K562 (cell line): ENCODE measurements at regions not wholly inside any gene's neighbourhood (a gene's known extent, or its start where the extent isn't known, plus 50 kb on each side); places are given as distances from the start of the nearest gene placed in this dataset.

Experiments used
- AFF1 ChIP-seq, 2 experiments: fragments of 450-650 bp; IDR thresholded peaks; 2 replicates each; pipeline ENCODE4 v1.6.1; 2018; ENCODE audit warnings: mild to moderate bottlenecking in 2 of 2, low read depth in 1 of 2; ENCODE audit not compliant: partially characterized antibody in 2 of 2
- ATF7 ChIP-seq: fragments of 450-650 bp; IDR thresholded peaks from 2 replicates; pipeline ENCODE4 v1.7.1; 2014; ENCODE audit warnings: mild to moderate bottlenecking, moderate library complexity
- BMI1 ChIP-seq: fragments of 150-350 bp; IDR thresholded peaks from 2 replicates; pipeline ENCODE4 v1.6.1; 2014; ENCODE audit warnings: low read length
- CEBPG ChIP-seq, 3 experiments: fragments of 200-800 bp in 1 of 3; sonication (Bioruptor generic) in 1 of 3; sonication (generic) in 1 of 3; formaldehyde crosslinking in 1 of 3; IDR thresholded peaks in 2 of 3; conservative IDR thresholded peaks in 1 of 3; 2 replicates each; pipeline versions ENCODE4 v1.6.1 to v1.8.0; 2016 to 2022; ENCODE audit warnings: missing compliant biosample characterization in 2 of 3, missing genetic modification characterization in 2 of 3, mild to moderate bottlenecking in 1 of 3, missing genetic modification reagents in 1 of 3
- CHAMP1 ChIP-seq: fragments of 450-650 bp; IDR thresholded peaks from 2 replicates; pipeline ENCODE4 v1.6.1; 2016; ENCODE audit warnings: mild to moderate bottlenecking
- CXXC5 ChIP-seq: fragments of 250-450 bp; sonication (Bioruptor Pico); IDR thresholded peaks from 2 replicates; pipeline ENCODE4 v1.8.0; 2022; ENCODE audit warnings: inconsistent platforms, mild to moderate bottlenecking, moderate library complexity
- DNMT1 ChIP-seq: fragments of 450-650 bp; IDR thresholded peaks from 2 replicates; pipeline ENCODE4 v1.6.1; 2016; ENCODE audit warnings: antibody characterized with exemption, mild to moderate bottlenecking
- EZH2 ChIP-seq: IDR thresholded peaks from 2 replicates; pipeline ENCODE4 v1.6.1; 2012; ENCODE audit warnings: low read depth, mild to moderate bottlenecking, inconsistent platforms, low read length, borderline replicate concordance
- KDM5B ChIP-seq: fragments of 200-600 bp; sonication (generic); IDR thresholded peaks from 2 replicates; pipeline ENCODE4 v1.6.1; 2012; ENCODE audit warnings: low read depth, mild to moderate bottlenecking, moderate library complexity, low read length, control low read depth, inconsistent platforms; ENCODE audit not compliant: insufficient replicate concordance
- MTA3 ChIP-seq: fragments of 450-650 bp; formaldehyde crosslinking; IDR thresholded peaks from 2 replicates; pipeline ENCODE4 v1.6.1; 2017; ENCODE audit warnings: mild to moderate bottlenecking, borderline replicate concordance
- POLR2H ChIP-seq: IDR thresholded peaks from 2 replicates; pipeline ENCODE4 v1.6.1; 2016; ENCODE audit warnings: missing genetic modification characterization, low read depth, mild to moderate bottlenecking, control low read depth, missing compliant biosample characterization, moderate library complexity
- RFX1 ChIP-seq: fragments of 450-650 bp; IDR thresholded peaks from 2 replicates; pipeline ENCODE4 v1.6.1; 2016; ENCODE audit warnings: mild to moderate bottlenecking, moderate library complexity
- TRIM24 ChIP-seq, 2 experiments: fragments of 450-650 bp; IDR thresholded peaks; 2 replicates each; pipeline ENCODE4 v1.6.1; 2016
- ZNF395 ChIP-seq: fragments of 200-800 bp; sonication (Bioruptor generic); IDR thresholded peaks from 2 replicates; pipeline ENCODE4 v1.6.1; 2017; ENCODE audit warnings: missing genetic modification characterization, missing compliant biosample characterization
- ZNF589 ChIP-seq: fragments of 200-800 bp; sonication (Bioruptor generic); IDR thresholded peaks from 2 replicates; pipeline ENCODE4 v1.6.1; 2016; ENCODE audit warnings: low read depth, missing genetic modification characterization, missing compliant biosample characterization
- ZNF644 ChIP-seq: fragments of 200-800 bp; sonication (Bioruptor generic); IDR thresholded peaks from 2 replicates; pipeline ENCODE4 v1.6.1; 2016; ENCODE audit warnings: low read depth, missing genetic modification characterization, missing compliant biosample characterization
- ZNF766 ChIP-seq: fragments of 200-800 bp; sonication (Bioruptor generic); conservative IDR thresholded peaks from 2 replicates; pipeline ENCODE4 v1.6.1; 2016; ENCODE audit warnings: missing genetic modification characterization, missing compliant biosample characterization
- ZSCAN32 ChIP-seq: fragments of 450-650 bp; formaldehyde crosslinking; IDR thresholded peaks from 2 replicates; pipeline ENCODE4 v1.4.0; 2020; ENCODE audit warnings: mild to moderate bottlenecking, moderate library complexity

GRCh38 chr4:127246963-127247952 lies 385.5 kb upstream of the INTU start (continued):
- TF ChIP-seq RFX1 (no peak), ZNF766 (CRISPR knock-in tag) (peak; percentile 46; the same call in 1 of the 2 replicates), AFF1 (IDR thresholded peaks at IDR 0.05; ENCODE audit: low read depth in 1 of 2, partially characterized antibody in 2 of 2) (no peak), MTA3 (0 out of 2 replicates have a peak, but pooled peaks have one; percentile 43), TRIM24 (IDR thresholded peaks at IDR 0.05) (peak; percentile 46 to 79; a peak in 2 of 4 replicates), DNMT1 (no peak), ZNF395 (peak; percentile 41; the same call in 1 of the 2 replicates), BMI1 (no peak), ZNF589 (CRISPR knock-in tag) (peak; percentile 89), POLR2H (0 out of 2 replicates have a peak, but pooled peaks have one; percentile 25), ZSCAN32 (CRISPR knock-in tag) (no peak), CHAMP1 (no peak), ZNF644 (tag) (0 out of 2 replicates have a peak, but pooled peaks have one; percentile 37), EZH2 (no peak), KDM5B (no peak), CEBPG (CRISPR knock-in tag; IDR thresholded peaks at IDR 0.05) (no peak), CEBPG (tag; conservative IDR thresholded peaks at IDR 0.05 in 1 of 2, IDR thresholded peaks at IDR 0.05 in 1 of 2) (peak in 1 of 2 experiments; percentile 87; a peak in 2 of 4 replicates), ATF7 (peak; percentile 33; the same call in 1 of the 2 replicates), CXXC5 (CRISPR knock-in tag) (no peak)
